Astrocyte (in vitro differentiated cells and primary cell): ENCODE measurements at regions not wholly inside any gene's neighbourhood (a gene's known extent, or its start where the extent isn't known, plus 50 kb on each side); places are given as distances from the start of the nearest gene placed in this dataset.

Source experiments
- EZH2 ChIP-seq: IDR thresholded peaks from 2 replicates; pipeline ENCODE4 v1.6.1; 2012; ENCODE audit warnings: mild to moderate bottlenecking, low read length, inconsistent platforms; ENCODE audit not compliant: insufficient read depth
- TF ChIP-seq, protein P1 (sequence below): IDR thresholded peaks from 2 replicates; pipeline ENCODE4 v1.5.1; 2011; ENCODE audit warnings: low read depth, mild to moderate bottlenecking, inconsistent platforms, low read length, moderate library complexity; ENCODE audit not compliant: insufficient read depth

DNA sequence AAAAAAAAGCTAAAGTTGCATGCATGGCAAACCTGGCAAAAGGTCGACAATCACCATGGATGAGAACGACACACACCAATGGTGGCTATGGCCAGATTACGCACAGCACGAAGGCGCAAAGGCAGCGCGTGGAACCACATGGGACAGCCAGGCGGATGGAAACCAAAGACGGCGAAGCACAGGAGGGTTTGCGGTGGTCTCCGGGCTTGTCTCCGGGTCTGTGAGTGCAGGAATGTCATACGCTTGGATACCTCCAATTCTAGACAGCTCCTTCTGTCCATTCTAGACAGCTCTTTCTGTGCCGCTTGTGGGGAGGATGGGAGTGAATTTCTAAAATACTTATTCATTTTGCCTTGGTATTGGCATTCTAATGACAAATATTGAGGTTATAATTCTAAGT lies 685.4 kb downstream of the BRD1 start:
- no peak for TF ChIP-seq EZH2
- TF ChIP-seq, protein P1, sequence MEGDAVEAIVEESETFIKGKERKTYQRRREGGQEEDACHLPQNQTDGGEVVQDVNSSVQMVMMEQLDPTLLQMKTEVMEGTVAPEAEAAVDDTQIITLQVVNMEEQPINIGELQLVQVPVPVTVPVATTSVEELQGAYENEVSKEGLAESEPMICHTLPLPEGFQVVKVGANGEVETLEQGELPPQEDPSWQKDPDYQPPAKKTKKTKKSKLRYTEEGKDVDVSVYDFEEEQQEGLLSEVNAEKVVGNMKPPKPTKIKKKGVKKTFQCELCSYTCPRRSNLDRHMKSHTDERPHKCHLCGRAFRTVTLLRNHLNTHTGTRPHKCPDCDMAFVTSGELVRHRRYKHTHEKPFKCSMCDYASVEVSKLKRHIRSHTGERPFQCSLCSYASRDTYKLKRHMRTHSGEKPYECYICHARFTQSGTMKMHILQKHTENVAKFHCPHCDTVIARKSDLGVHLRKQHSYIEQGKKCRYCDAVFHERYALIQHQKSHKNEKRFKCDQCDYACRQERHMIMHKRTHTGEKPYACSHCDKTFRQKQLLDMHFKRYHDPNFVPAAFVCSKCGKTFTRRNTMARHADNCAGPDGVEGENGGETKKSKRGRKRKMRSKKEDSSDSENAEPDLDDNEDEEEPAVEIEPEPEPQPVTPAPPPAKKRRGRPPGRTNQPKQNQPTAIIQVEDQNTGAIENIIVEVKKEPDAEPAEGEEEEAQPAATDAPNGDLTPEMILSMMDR: no peak
